GM21367 (cell line): ENCODE measurements at regions not wholly inside any gene's neighbourhood (a gene's known extent, or its start where the extent isn't known, plus 50 kb on each side); places are given as distances from the start of the nearest gene placed in this dataset.

Source experiments
- ATAC-seq: cut with Tn5 transposase; IDR thresholded peaks from one replicate; pipeline ENCODE4 v1.9.1; 2021; ENCODE audit not compliant: unreplicated experiment

DNA sequence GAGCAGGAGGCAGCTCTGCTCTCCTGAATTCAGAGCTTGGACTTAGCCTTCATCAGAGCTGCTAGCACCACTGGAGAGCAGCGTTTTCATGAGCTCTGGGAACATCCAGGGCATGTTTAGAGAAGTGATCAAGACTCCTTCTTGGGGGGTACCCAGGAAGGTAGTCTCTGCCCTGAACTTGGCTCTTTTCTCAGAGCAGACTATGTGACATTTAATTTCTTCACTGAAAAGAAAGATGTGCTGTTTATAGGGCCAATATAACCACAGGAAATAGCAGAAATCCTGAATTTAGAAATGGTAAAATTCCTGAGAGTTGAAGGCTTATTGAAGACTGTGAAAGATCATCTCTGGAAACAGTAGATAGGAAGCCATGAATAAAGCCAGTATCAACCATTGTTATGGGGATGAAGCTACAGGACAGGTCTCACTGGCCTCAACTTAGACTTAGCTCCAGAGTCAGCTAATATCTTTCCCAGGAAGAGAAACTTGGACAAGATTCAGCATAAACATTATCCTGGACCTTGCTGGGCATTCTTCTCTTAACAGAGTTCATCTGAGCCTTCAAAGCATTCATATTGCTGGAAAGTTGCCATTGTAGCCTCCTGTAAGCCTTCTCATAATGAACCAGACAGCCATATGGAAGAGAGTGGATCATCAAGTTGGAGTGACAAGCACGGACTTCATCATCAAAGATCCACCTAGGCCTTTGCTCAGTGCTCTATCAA lies 386.6 kb upstream of the THBS1 start:
- no peak for ATAC-seq

DNA sequence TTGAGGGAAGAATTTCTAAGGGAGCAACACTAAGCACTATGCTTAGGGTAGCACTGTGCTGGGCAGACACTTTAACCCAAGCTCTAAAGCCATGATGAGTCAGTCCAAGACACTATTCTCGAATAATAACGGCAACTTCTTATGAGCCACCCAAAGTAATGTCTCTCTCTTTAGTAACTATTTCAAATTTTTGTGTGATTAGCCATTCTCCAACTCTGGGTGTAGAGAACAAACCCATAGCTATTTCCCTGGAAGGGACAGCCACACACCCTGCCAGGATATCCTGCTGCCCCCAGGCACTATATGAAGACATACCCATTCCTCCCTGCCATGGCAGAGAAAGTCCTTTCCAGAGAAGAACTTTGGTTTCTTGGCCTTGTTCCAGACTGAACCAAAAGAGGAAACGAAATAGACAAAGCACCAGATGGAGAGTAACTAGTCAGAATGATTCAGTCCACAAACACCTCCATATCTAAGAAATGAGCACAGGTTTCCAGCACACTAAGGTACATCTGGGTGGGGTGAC lies 384.9 kb upstream of the THBS1 start:
- no peak for ATAC-seq

DNA sequence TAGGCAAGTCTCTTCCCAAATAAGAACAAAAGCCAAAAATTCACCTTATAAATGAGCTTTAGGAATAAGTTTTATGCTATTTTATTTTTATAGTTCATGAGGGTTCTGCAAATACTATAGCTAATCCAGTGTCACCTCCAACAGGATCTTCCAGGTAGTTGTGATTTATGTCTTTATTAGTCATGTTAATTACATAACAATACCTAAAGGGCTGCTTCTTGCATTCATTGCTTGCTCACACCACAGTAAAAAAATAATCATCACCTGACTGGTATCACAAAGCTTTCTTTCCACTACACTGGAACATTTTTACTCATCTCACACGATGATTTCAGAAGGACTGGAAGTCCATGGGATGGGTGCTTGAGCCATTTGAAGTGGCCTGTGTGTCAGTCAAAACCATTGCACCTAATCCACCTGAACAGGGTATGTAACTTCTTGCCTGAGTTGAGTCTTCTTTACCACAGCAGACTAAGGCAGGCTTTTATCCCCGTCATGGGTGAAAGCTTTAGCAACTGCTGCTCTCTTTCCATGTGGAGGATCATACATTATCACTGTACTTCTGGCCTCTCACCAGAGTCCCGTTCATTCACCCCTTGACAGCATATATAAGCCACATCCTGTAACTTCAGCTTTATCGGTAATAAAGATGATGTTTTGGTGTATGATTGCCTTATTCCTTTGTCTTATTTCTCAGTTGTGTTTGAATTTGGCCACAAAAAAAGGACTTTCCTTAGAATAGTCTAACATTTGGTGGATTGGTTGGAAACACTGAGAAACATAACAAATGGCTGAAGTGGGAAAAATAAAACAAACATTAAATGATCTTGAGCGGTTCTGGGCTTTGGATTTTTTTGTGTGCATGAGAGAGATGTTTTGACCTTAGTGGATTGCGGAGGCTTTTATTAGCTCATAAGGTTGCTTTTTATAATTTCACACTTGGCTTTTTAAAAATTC lies 382.6 kb upstream of the THBS1 start:
- no peak for ATAC-seq

DNA sequence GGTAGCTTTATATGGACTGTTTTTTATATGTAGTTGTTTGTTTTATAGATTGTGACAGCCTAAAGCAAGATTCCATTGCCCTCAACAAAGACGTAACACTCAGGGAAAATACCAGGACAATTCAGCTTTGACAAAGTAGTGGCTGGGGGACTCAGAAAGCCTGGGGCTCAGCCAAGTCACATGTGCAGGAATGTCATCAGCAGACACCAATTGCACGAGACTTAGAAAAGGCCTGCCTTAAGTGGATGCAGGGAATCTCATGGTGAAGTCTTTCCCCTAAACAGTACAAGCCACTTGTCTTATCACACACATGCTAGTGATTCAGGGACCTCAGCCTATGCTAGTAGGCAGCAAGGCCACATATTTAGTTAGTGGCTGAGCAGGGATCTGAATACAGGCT lies 381.8 kb upstream of the THBS1 start:
- no peak for ATAC-seq

GRCh38 chr15:39200586-39200985 lies 380.3 kb upstream of the THBS1 start:
- no peak for ATAC-seq

DNA sequence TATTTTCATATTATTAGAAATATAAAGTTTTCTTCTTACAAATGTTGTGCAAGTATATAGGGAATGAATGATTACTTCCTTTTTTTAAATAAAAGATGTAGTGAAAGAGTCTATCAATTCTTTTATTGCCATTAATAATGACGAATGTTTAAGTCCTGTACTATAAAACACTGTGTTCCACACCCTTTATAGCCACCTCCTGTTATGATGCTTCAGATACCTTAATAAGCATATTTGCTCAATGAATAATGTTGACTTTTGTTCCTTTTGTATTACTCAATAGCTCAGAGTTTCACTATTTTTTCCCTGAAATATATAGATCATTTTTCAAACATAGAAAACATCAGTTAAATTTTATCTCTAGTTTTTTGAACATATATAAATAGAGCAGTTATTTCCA lies 378.2 kb upstream of the THBS1 start:
- ATAC-seq: no peak

DNA sequence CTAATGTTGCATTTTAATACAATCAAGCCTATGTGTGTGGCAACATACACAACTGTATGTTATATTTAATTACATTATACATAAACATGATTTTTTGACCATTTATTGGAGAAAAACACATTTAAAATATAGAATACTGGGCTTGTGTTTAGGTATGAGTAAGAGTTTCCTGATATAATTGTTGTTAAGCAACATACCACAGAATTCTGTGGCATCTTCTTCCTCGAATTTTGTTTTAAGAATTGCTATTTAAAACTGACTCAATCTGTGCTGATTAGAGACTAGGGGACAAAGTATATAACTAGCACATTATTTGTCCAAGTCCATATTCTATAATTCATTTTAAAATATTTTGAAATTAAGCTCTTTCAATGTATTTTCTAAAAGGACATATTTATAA lies 376.8 kb upstream of the THBS1 start:
- no peak for ATAC-seq

- ATAC-seq: no peak
These were observed 375.8 kb upstream of the THBS1 start for GRCh38 chr15:39205081-39205480.

GRCh38 chr15:39205506-39206371 lies 375.1 kb upstream of the THBS1 start:
- no peak for ATAC-seq

DNA sequence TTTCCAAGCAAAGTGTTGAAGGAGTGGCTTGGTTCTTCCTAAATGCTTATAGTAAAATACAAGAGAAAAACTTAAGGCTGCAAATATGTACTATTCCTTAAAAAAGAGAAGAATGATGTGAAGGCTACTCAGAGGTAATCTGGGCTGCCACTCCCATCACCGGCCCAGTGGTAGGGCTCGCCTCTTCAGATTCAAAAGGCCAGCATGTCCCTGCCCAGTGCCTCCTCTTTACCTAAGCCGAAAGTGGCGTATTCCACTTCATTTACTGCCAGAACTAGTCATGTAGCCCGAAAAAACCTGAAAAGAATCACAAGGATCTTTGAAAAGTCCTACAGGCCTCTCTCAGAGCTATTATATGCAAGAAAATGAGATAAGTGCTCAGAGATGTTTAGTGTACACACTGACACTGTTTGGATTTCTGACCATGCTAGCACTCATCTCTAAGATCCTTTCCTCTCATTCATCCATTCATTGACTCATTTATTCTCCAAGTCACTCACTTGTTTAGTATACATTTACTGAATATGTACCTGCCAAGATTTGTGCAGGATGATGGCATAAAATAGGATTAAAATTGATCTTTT lies 373.3 kb upstream of the THBS1 start:
- ATAC-seq: no peak

DNA sequence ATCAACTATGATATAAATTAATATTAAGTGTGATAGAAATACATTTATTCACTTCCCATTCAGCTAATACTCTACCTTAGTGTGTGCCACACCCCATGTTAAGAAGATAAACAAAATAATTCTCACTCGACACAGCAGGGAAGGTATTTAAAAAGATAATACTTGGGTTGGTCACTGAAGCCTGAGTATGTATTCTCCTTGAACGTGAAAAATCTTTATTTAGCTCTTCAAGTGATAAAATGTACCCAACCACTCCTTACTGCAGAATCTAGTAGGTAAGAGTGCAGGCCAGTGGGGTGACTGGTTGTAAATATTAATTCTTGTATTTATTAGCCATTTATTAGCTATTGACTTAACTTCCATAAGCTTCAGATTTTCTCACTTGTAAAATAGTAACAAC lies 372.7 kb upstream of the THBS1 start:
- no peak for ATAC-seq

DNA sequence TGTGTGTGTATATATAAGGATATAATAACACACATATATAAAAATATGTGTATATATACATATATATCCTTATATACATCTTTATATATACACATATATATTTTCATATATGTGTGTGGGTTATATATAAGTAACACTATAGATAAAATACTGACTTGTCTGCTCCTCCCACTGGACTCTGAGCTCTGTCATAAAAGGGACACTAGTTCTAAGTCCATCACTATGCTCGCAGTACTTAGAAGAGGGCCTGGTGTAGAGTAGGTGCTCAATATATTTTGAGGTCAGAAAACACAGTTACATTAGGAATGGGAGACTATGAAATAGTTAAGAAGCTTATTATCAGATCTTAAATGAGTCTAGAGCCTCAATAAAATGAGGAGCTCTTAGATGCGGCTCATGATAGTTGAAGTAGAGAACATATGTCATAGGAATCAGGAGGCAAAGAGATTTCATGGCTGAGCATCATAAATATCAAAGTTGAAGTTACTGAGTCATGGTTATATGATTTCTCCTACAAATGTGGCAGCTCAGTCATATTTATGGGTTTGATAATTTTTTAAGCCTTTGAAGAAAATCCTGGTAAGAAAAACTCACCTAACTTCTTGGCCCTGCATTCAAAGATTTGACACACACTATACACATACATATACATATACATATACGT lies 371.2 kb upstream of the THBS1 start:
- ATAC-seq: no peak

DNA sequence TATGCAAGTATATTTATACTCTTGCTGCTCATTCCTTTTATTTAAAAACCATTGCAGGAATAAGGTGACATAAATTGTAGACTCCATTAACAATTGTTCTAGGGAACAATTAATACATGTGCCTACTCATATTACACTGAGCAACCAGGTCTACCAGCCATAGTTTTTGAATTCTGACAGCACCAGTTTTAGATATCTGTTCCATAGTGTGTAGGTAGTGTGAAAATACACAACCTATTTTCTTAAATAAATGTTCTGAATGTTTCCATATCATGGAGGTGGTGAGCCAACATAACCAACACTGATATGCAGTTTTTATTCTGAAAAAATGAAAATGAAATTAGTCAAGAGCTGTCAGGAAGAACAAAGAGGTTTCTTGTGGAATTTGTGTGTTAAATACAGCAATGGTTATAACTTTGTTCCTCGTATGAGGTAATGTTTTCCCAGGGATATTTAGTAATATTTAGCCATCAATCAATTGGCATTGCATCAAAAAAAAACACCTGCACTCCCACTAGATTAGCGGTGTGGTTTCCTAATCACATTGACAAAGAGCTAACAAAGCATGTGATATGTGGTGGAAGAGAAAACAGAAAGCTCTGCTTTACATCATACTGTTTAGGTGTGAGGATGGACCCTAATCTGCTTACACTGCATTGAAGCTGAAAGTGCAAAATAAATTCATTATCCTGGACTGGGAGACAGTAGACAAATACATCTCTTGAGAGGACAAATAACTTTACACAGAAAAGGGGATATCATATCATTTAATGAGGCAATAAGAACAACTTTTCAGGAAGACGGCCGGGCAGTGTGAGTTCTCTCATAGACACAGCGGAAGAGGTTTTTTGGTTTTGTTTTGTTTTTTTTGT lies 369.5 kb upstream of the THBS1 start:
- ATAC-seq: no peak

GRCh38 chr15:39213385-39213840 lies 367.5 kb upstream of the THBS1 start:
- ATAC-seq: no peak

DNA sequence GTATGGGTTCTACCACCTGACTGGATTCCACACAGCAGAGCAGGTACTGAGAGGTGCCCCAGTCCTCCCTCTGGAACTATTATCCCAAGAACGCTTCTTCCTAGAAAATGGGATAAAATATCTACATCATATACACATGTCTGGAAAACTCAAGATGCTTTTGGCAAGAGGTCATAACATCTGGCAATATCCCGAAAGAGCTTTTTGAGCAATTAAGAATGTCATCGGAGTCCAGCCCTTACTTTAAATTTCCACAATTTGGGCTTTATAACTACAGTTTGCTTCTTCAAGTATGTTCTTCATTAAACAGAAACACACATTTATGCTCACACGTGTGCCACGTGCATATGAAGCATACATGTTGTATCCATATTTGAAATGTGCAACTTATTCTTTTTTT lies 365.9 kb upstream of the THBS1 start:
- no peak for ATAC-seq

GRCh38 chr15:39216816-39217215 lies 364.1 kb upstream of the THBS1 start:
- no peak for ATAC-seq

DNA sequence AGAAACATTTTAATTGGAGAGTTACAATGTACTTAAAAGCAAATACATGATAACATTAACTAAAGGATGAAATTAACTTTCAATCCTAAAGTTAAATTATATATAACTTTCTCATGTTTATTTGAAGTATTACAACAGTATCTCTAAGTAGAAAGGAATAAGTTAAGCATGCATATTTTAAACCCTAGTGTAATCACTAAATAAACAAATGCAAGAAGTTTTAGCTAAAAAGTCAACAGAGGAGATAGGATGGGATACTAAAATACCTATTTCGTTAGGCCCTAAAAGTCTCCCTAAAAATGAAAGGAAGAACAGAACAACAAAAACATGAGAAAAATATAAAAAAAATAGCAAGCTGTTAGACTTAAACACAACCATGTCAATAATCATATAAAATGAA lies 361.3 kb upstream of the THBS1 start:
- no peak for ATAC-seq

DNA sequence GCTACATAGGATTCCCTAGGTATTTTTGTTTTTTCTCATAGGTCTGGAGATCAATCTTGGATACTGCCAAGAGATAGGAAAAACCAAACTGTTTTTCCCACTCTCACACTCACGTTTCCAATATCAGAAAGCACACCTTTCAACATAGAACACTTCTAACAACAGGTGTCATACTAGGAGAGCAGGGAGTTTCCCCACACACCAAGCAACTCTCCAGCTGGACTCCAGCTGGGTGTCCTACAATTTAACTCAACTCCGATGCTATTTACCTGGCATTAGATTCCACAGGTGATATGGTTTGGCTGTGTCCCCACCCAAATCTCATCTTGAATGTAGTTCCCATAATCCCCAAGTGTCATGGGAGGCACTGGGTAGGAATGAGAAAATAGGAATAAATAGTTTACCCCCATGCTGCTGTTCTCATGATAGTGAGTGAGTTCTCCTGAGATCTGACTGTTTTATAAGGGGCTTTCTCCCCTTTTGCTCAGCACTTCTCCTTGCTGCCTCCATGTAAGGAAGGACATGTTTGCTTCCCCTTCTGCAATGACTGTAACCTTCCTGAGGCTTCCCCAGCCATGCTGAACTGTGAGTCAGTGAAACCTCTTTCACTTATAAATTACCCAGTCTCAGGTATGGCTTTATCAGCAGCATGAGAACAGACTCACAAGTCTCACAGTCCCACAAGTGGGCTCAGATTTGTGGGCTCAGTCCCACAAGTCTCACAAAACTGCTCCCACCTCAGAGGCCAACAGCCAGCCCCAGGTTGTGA lies 354.5 kb upstream of the THBS1 start:
- no peak for ATAC-seq
